Peyer's patch (tissue), 4 donors: ENCODE measurements at regions not wholly inside any gene's neighbourhood (a gene's known extent, or its start where the extent isn't known, plus 50 kb on each side); places are given as distances from the start of the nearest gene placed in this dataset.
"Not testable (repeated sequence)": the region's sequence is repeated elsewhere in the genome, so short reads cannot be mapped to it uniquely, and the experiment has no call there.

Experiments
- DNase-seq, 3 donors: peaks; one replicate each; pipeline ENCODE4 v3.0.0-alpha.2; 2017 to 2019
- H3K27ac ChIP-seq, 4 donors: fragments of 200-600 bp; sonication (generic); one replicate each; pipeline ENCODE4 v1.5.1; 2016 to 2019
- H3K27me3 ChIP-seq, 2 donors: fragments of 200-600 bp; sonication (generic); one replicate each; pipeline ENCODE4 v1.5.1; 2019
- H3K36me3 ChIP-seq, 3 donors: fragments of 200-600 bp; sonication (generic); one replicate each; pipeline ENCODE4 v1.5.1; 2016 to 2019
- H3K4me1 ChIP-seq, 4 donors: fragments of 200-600 bp; sonication (generic); one replicate each; pipeline ENCODE4 v1.5.1; 2016 to 2019
- H3K4me3 ChIP-seq, 4 donors: fragments of 200-600 bp; sonication (generic); 1 replicate in 3 of 4; 2 replicates in 1 of 4; pipeline ENCODE4 v1.5.1; 2016 to 2019; ENCODE audit warnings: mild to moderate bottlenecking in 1 of 4
- H3K9me3 ChIP-seq, 4 donors: fragments of 200-600 bp; sonication (generic); one replicate each; pipeline ENCODE4 v1.5.1; 2016 to 2019; ENCODE audit warnings: mild to moderate bottlenecking in 1 of 4
- CTCF ChIP-seq, 6 experiments: fragments of 450-650 bp in 4 of 6; fragments of 200-600 bp in 2 of 6; sonication (generic) in 1 of 6; IDR thresholded peaks; one replicate each; pipeline ENCODE4 v1.5.1; 2017 to 2019; ENCODE audit warnings: antibody characterized with exemption in 6 of 6, mild to moderate bottlenecking in 3 of 6, moderate library complexity in 1 of 6
- POLR2A ChIP-seq, 2 donors: fragments of 450-650 bp; IDR thresholded peaks; one replicate each; pipeline ENCODE4 v1.5.1; 2017; ENCODE audit warnings: antibody characterized with exemption in 2 of 2, mild to moderate bottlenecking in 2 of 2, moderate library complexity in 2 of 2

DNA sequence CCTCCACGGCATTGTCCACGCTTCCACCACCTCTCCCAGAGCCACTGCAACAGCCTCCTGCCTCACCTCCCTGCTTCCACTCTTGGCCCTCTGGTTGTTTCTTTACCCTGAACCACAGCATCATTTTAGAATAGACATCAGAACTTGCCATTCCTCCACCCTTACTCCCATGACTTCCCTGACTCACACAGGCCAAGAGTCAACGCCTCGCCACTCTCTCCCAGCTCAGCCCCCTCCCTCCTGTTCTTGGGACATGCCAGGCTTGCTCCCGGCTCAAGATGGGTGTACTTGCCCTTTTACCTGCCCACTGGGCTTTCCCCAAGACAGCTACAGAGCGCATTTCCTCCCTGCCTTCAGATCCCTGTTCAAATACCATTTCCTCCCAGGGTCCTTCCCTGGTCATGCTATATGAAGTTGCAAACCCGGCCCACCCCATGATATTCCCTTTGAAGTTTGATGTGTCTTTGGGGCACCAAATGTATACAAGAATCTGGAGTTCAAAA lies 429.1 kb downstream of the RPS24 start:
- peak in 1 of 3 donors; percentile 15 for DNase-seq
- Histone ChIP-seq H3K36me3 (no peaks in the 10 kb centered on the region), H3K27ac (no peak overlapping the region), H3K4me3 (no peak overlapping the region), H3K27me3 (no peaks in the 10 kb centered on the region), H3K9me3 (no peaks in the 10 kb centered on the region), H3K4me1 (no peaks in the 10 kb centered on the region)
- TF ChIP-seq POLR2A (IDR thresholded peaks at IDR 0.05) (no peak), CTCF (IDR thresholded peaks at IDR 0.05) (no peak)

DNA sequence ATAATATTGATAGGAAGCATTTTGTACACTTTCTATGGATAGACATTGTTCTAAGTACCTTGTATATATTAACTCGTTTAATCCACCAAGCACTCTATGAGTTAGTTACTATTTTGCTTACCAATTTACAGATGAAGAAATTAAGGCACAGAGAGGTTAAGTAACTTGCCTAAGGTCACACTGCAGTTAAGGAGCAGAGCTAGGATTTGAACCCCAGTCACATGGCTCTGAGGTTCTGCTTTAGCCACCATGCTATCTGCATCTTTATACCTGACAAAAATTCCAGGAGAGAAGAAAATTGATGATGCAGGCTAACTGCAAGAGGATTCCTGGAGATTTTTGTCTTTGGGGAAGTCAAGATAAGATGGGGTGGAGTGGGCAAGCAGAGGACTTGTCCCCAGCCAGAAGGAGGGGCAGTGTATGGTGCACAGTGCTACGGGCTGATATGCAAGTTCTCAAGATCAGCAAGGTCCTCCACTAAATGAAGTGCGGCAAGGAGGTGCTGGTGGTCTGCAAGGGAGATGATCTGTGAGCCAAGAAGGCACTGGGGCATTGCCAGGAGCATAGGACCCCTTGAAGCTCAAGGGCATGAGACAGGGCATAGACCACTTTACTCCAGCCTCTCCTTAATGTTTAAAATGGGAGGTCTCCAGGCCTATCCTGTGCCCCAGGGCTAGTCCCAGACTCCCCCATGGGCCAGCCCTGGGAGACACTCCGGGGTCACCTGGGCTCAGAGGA lies 430.6 kb downstream of the RPS24 start:
- peak in 1 of 3 donors; percentile 18 for DNase-seq
- H3K27ac ChIP-seq = no peak overlapping the region
- H3K4me1 ChIP-seq = no peaks in the 10 kb centered on the region
- H3K36me3 ChIP-seq = no peaks in the 10 kb centered on the region
- H3K4me3 ChIP-seq = no peak overlapping the region
- H3K9me3 ChIP-seq = no peaks in the 10 kb centered on the region
- H3K27me3 ChIP-seq = no peaks in the 10 kb centered on the region
- TF ChIP-seq CTCF (IDR thresholded peaks at IDR 0.05) (no peak), POLR2A (IDR thresholded peaks at IDR 0.05) (no peak)

- DNase-seq = peak in 1 of 3 donors; percentile 31
- Histone ChIP-seq H3K27ac (no peak overlapping the region), H3K9me3 (no peaks in the 10 kb centered on the region), H3K36me3 (no peaks in the 10 kb centered on the region), H3K27me3 (no peaks in the 10 kb centered on the region), H3K4me1 (no peaks in the 10 kb centered on the region), H3K4me3 (no peak overlapping the region)
- TF ChIP-seq POLR2A (IDR thresholded peaks at IDR 0.05) (no peak), CTCF (IDR thresholded peaks at IDR 0.05) (no peak)
These were observed 431.2 kb downstream of the RPS24 start for GRCh38 chr10:78464856-78465267.

GRCh38 chr10:78465431-78465830 lies 431.8 kb downstream of the RPS24 start:
- DNase-seq = peak in 1 of 3 donors; percentile 13
- Histone ChIP-seq H3K36me3 (no peaks in the 10 kb centered on the region), H3K27ac (no peak overlapping the region), H3K9me3 (no peaks in the 10 kb centered on the region), H3K4me1 (no peaks in the 10 kb centered on the region), H3K4me3 (no peak overlapping the region), H3K27me3 (no peaks in the 10 kb centered on the region)
- TF ChIP-seq CTCF (IDR thresholded peaks at IDR 0.05) = no peak
- TF ChIP-seq POLR2A (IDR thresholded peaks at IDR 0.05) = no peak

GRCh38 chr10:78467496-78468106 lies 433.9 kb downstream of the RPS24 start:
- H3K27me3 ChIP-seq = no peaks in the 10 kb centered on the region
- TF ChIP-seq CTCF (IDR thresholded peaks at IDR 0.05) (no peak), POLR2A (IDR thresholded peaks at IDR 0.05) (no peak)
- H3K9me3 ChIP-seq = no peaks in the 10 kb centered on the region
- no peaks in the 10 kb centered on the region for H3K36me3 ChIP-seq
- no peak overlapping the region for H3K4me3 ChIP-seq
- DNase-seq = peak in 1 of 3 donors; percentile 5
- H3K4me1 ChIP-seq = no peaks in the 10 kb centered on the region
- no peak overlapping the region for H3K27ac ChIP-seq

- not testable (repeated sequence) for H3K36me3 ChIP-seq, H3K4me3 ChIP-seq, H3K4me1 ChIP-seq, DNase-seq, H3K27ac ChIP-seq, H3K27me3 ChIP-seq, H3K9me3 ChIP-seq
These were observed 435.1 kb downstream of the RPS24 start for GRCh38 chr10:78468731-78469130.
